GM18873 (cell line): ENCODE measurements at regions not wholly inside any gene's neighbourhood (a gene's known extent, or its start where the extent isn't known, plus 50 kb on each side); places are given as distances from the start of the nearest gene placed in this dataset.

Experiments used
- ATAC-seq: cut with Tn5 transposase; IDR thresholded peaks from one replicate; pipeline ENCODE4 v1.9.1; 2021; ENCODE audit warnings: mild to moderate bottlenecking, moderate library complexity, moderate number of reproducible peaks; ENCODE audit not compliant: unreplicated experiment, low FRiP score

GRCh38 chr4:184310881-184311709 lies 93.4 kb upstream of the ENPP6 start:
- no peak for ATAC-seq

- ATAC-seq: no peak
Measured at GRCh38 chr4:184310171-184310567, 92.5 kb upstream of the ENPP6 start.

GRCh38 chr4:184309241-184310170 lies 91.8 kb upstream of the ENPP6 start:
- no peak for ATAC-seq

- ATAC-seq: no peak
Measured at GRCh38 chr4:184306949-184307348, 89.3 kb upstream of the ENPP6 start.

GRCh38 chr4:184306470-184306869 lies 88.8 kb upstream of the ENPP6 start:
- no peak for ATAC-seq

GRCh38 chr4:184300816-184301215 lies 83.1 kb upstream of the ENPP6 start:
- ATAC-seq: no peak

GRCh38 chr4:184298254-184298653 lies 80.6 kb upstream of the ENPP6 start:
- ATAC-seq: no peak

- ATAC-seq: no peak
Measured at GRCh38 chr4:184295206-184295605, 77.5 kb upstream of the ENPP6 start.

- ATAC-seq: no peak
Measured at GRCh38 chr4:184294606-184295133, 77.0 kb upstream of the ENPP6 start.

- no peak for ATAC-seq
Measured at GRCh38 chr4:184293552-184293951, 75.9 kb upstream of the ENPP6 start.

GRCh38 chr4:184292877-184293276 lies 75.2 kb upstream of the ENPP6 start:
- no peak for ATAC-seq

- ATAC-seq: no peak
Measured at GRCh38 chr4:184292465-184292867, 74.8 kb upstream of the ENPP6 start.

GRCh38 chr4:184289179-184289535 lies 71.5 kb upstream of the ENPP6 start:
- no peak for ATAC-seq

GRCh38 chr4:184288451-184289178 lies 70.9 kb upstream of the ENPP6 start:
- ATAC-seq: peak; percentile 57

- no peak for ATAC-seq
Measured at GRCh38 chr4:184287697-184288255, 70.1 kb upstream of the ENPP6 start.

- ATAC-seq: no peak
Measured at GRCh38 chr4:184286358-184286757, 68.7 kb upstream of the ENPP6 start.

GRCh38 chr4:184284742-184285141 lies 67.1 kb upstream of the ENPP6 start:
- ATAC-seq: no peak

- ATAC-seq: no peak
Measured at GRCh38 chr4:184284336-184284690, 66.6 kb upstream of the ENPP6 start.

GRCh38 chr4:184283659-184284335 lies 66.1 kb upstream of the ENPP6 start:
- no peak for ATAC-seq
